Testis (tissue), 2 donors: ENCODE measurements at regions not wholly inside any gene's neighbourhood (a gene's known extent, or its start where the extent isn't known, plus 50 kb on each side); places are given as distances from the start of the nearest gene placed in this dataset.

Source experiments
- DNase-seq: peaks from one replicate; pipeline ENCODE4 v3.0.0-alpha.2; 2019
- H3K27ac ChIP-seq, 2 donors: fragments of 200-600 bp; sonication (generic); one replicate each; pipeline ENCODE4 v1.5.1; 2019
- H3K27me3 ChIP-seq: fragments of 200-600 bp; sonication (generic); one replicate; pipeline ENCODE4 v1.5.1; 2019
- H3K36me3 ChIP-seq: fragments of 200-600 bp; sonication (generic); one replicate; pipeline ENCODE4 v1.5.1; 2017; ENCODE audit warnings: low read depth; ENCODE audit errors: missing control alignments
- H3K4me1 ChIP-seq: fragments of 200-600 bp; sonication (generic); one replicate; pipeline ENCODE4 v1.5.1; 2019
- H3K4me3 ChIP-seq, 2 donors: fragments of 200-600 bp; sonication (generic); one replicate each; pipeline ENCODE4 v1.5.1; 2017 to 2019
- H3K9me3 ChIP-seq: fragments of 200-600 bp; sonication (generic); one replicate; pipeline ENCODE4 v1.5.1; 2017
- POLR2A ChIP-seq: fragments of 450-650 bp; IDR thresholded peaks from one replicate; pipeline ENCODE4 v1.6.1; 2017; ENCODE audit warnings: antibody characterized with exemption, mild to moderate bottlenecking, moderate library complexity
- WGBS, 2 donors: methylation state at CpG; one replicate each; pipeline ENCODE4 v1.1.5; 2018; 5-methylcytosine and 5-hydroxymethylcytosine counted together
- intact Hi-C: fragments of 100-400 bp; cut with DNase I; formaldehyde crosslinking; loops from one replicate; pipeline ENCODE4 v1.15.1; 2023; ENCODE audit warnings: low total_unique reads
- TF ChIP-seq, protein P1 (sequence below), 3 experiments: fragments of 450-650 bp in 2 of 3; fragments of 200-600 bp in 1 of 3; sonication (generic) in 1 of 3; IDR thresholded peaks; one replicate each; pipeline ENCODE4 v1.5.1; 2016 to 2019; ENCODE audit warnings: antibody characterized with exemption in 3 of 3, mild to moderate bottlenecking in 2 of 3, moderate library complexity in 1 of 3

DNA sequence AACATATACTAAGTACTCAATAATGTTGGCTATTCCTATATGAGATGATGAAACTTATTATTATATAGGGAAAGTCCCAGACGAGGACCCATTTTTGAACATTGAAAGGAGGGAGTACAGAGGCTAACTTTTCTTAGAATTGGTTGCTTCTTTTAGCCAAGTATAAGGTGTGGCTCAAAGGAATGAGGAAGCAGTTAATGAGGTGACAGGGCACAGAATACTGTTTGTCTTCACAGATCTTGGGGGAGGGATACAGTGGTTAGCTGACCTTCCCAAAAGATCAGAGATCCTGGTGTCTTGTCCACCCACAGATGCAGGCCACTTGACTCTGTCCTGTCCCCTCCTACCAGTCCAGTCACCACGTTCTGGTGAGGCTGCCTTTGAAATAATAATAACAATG lies 67.8 kb upstream of the EPB41L1 start:
- TF ChIP-seq, protein P1, sequence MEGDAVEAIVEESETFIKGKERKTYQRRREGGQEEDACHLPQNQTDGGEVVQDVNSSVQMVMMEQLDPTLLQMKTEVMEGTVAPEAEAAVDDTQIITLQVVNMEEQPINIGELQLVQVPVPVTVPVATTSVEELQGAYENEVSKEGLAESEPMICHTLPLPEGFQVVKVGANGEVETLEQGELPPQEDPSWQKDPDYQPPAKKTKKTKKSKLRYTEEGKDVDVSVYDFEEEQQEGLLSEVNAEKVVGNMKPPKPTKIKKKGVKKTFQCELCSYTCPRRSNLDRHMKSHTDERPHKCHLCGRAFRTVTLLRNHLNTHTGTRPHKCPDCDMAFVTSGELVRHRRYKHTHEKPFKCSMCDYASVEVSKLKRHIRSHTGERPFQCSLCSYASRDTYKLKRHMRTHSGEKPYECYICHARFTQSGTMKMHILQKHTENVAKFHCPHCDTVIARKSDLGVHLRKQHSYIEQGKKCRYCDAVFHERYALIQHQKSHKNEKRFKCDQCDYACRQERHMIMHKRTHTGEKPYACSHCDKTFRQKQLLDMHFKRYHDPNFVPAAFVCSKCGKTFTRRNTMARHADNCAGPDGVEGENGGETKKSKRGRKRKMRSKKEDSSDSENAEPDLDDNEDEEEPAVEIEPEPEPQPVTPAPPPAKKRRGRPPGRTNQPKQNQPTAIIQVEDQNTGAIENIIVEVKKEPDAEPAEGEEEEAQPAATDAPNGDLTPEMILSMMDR (IDR thresholded peaks at IDR 0.05): no peak
- TF ChIP-seq POLR2A: no peak
- Histone ChIP-seq H3K27ac (no peak overlapping the region), H3K27me3 (no peaks in the 10 kb centered on the region), H3K4me1 (peaks cover under 1% of the 10 kb centered on the region), H3K36me3 (no peaks in the 10 kb centered on the region), H3K9me3 (no peaks in the 10 kb centered on the region), H3K4me3 (no peak overlapping the region)
- WGBS, 2 donors: 65 to 69% methylated on average over 2 of the region's 2 CpGs
- DNase-seq: no peak
- intact Hi-C loops: no loop called here

DNA sequence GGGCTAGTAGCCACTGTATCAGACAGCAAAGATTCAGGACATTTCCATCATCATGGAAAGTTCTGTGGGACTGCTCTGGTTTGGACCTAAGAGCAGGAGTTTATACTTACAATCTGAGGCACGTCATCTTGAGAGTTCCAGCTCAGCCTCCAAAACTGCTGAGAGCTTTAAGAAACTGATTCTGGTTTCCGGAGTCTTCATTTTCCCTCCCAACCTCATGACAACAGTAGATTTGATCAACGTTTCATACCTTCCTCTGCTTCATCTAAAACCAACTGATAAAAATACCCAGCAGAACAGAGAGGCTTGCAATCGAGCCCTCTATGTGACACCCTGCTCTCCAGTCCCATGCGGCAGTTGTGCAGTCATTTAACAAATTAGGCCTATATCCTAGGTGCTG lies 64.3 kb upstream of the EPB41L1 start:
- no peaks in the 10 kb centered on the region for H3K27me3 ChIP-seq
- WGBS, 2 donors: 89% methylated on average over 5 of the region's 5 CpGs
- TF ChIP-seq POLR2A: no peak
- TF ChIP-seq, protein P1 (IDR thresholded peaks at IDR 0.05): no peak
- peaks cover 4% of the 10 kb centered on the region for H3K4me1 ChIP-seq
- intact Hi-C loops: no loop called here
- no peaks in the 10 kb centered on the region for H3K9me3 ChIP-seq
- no peak overlapping the region for H3K4me3 ChIP-seq
- H3K36me3 ChIP-seq: no peaks in the 10 kb centered on the region
- no peak overlapping the region for H3K27ac ChIP-seq
- no peak for DNase-seq

DNA sequence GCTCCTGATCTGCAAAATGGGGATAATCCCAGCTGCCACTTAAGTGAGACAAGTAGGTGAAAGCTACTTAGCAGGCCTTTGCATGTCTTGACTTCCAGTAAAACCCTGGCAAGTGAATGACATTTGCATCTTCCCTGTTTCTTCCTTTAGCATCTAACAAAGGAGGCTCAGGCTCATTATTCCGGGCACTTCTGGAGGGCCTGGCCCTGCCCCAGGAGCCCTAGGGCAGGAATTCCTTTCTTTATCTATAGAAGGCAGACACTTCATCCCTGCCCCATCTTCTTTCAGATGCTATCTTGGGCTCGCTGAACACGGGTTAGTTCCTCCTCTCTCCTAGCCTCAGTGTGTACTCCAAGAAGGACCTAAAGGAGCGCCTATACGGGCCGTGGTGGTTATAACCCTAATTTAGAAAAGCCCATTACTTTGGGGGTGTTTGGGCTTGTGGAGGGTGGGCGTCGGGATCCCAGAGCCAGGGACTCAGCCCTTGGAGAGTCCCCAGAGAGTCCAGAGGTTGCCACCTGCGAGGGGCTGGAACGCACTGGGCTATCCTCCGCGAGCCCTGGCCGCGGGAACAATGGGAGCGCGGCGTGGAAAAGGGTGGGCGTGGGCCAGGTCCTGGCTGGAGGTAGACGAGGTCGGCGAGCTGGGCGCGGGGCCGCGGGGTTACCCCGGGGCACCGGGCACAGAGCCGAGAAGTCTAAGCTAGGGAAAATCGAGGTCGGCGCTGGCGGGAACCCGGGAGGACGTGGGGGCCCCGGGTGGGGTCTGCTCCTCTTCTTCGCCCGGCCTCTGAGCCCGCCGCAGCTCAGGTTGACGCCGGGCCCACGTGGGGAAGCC lies 62.8 kb upstream of the EPB41L1 start:
- H3K36me3 ChIP-seq: no peaks in the 10 kb centered on the region
- 19 to 37% methylated on average over 6 to 24 of the region's 42 CpGs for WGBS, 2 donors
- peak overlapping the region; percentile 57 to 79 for H3K4me3 ChIP-seq
- no peaks in the 10 kb centered on the region for H3K27me3 ChIP-seq
- peaks cover 4% of the 10 kb centered on the region for H3K4me1 ChIP-seq
- intact Hi-C loops: no loop called here
- no peak for TF ChIP-seq POLR2A
- TF ChIP-seq, protein P1 (IDR thresholded peaks at IDR 0.05): no peak
- H3K27ac ChIP-seq: no peak overlapping the region
- no peak for DNase-seq
- no peaks in the 10 kb centered on the region for H3K9me3 ChIP-seq

DNA sequence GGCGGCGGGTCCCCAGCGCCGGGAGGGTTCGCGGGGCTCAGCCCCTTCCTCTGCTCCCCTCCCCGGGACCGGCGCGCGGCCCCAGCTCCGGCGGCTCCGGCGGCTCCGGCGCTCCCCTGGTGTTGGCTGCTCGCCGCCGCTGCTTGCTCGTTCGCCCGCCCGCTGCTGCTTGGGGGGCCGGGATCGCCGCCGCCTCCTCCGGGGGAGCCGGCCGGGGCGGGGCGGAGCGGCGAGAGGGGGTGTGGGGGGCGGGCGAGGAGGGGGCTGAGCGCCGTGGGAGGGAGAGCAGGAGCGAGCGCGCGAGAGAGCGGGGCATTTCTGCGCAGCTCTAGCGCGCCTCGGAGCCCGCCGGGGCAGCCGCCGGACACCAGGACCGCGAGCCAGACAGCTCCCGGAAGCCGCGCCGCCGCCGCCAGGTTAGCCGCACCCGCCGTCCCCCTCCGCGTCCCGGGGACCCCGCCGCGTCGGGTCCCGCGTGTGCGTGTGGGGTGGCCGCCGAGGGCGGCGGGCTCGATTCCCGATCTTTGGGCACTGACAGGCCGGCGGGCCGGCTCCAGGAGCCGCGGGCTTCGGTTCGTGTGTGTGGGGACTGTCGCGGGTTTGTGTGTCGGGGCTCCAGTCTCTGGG lies 62.0 kb upstream of the EPB41L1 start:
- H3K27ac ChIP-seq: no peak overlapping the region
- no peaks in the 10 kb centered on the region for H3K36me3 ChIP-seq
- TF ChIP-seq, protein P1 (IDR thresholded peaks at IDR 0.05): no peak
- TF ChIP-seq POLR2A: no peak
- H3K4me1 ChIP-seq: peaks cover 9% of the 10 kb centered on the region
- intact Hi-C loops: no loop called here
- no peaks in the 10 kb centered on the region for H3K27me3 ChIP-seq
- H3K4me3 ChIP-seq: peak overlapping the region; percentile 57 to 79
- no peaks in the 10 kb centered on the region for H3K9me3 ChIP-seq
- WGBS, 2 donors: 3% methylated on average over 13 of the region's 89 CpGs; no CpG with 5 or more reads in 1 of the 2 donors
- peak; percentile 27 for DNase-seq
